Transverse colon (tissue), 4 donors: ENCODE measurements at regions not wholly inside any gene's neighbourhood (a gene's known extent, or its start where the extent isn't known, plus 50 kb on each side); places are given as distances from the start of the nearest gene placed in this dataset.

Experiments
- DNase-seq: peaks from one replicate; pipeline ENCODE4 v3.0.0-alpha.2; 2019
- H3K27ac ChIP-seq, 4 donors: fragments of 200-600 bp; sonication (generic); 2 replicates each; pipeline ENCODE4 v1.5.1; 2016 to 2018; ENCODE audit warnings: inconsistent platforms in 4 of 4
- H3K27me3 ChIP-seq: fragments of 200-600 bp; sonication (generic); 2 replicates; pipeline ENCODE4 v1.5.1; 2017; ENCODE audit warnings: inconsistent platforms
- H3K36me3 ChIP-seq, 4 donors: fragments of 200-600 bp; sonication (generic); 2 replicates each; pipeline ENCODE4 v1.5.1; 2017 to 2019; ENCODE audit warnings: inconsistent platforms in 4 of 4
- H3K4me1 ChIP-seq, 4 donors: fragments of 200-600 bp; sonication (generic); 2 replicates each; pipeline ENCODE4 v1.5.1; 2017 to 2020; ENCODE audit warnings: inconsistent platforms in 4 of 4
- H3K4me3 ChIP-seq, 4 donors: fragments of 200-600 bp; sonication (generic); 1 replicate in 1 of 4; 2 replicates in 3 of 4; pipeline versions ENCODE4 v1.5.1 to v1.6.1; 2017 to 2019; ENCODE audit warnings: inconsistent platforms in 4 of 4
- H3K9me3 ChIP-seq, 2 donors: fragments of 200-600 bp; sonication (generic); 2 replicates each; pipeline ENCODE4 v1.5.1; 2017 to 2019; ENCODE audit warnings: inconsistent platforms in 2 of 2
- CTCF ChIP-seq, 5 experiments: fragments of 200-600 bp in 3 of 5; fragments of 450-650 bp in 2 of 5; sonication (generic) in 3 of 5; IDR thresholded peaks; 1 replicate in 2 of 5; 2 replicates in 3 of 5; pipeline ENCODE4 v1.5.1; 2016 to 2017; ENCODE audit warnings: antibody characterized with exemption in 5 of 5, inconsistent platforms in 3 of 5, mild to moderate bottlenecking in 2 of 5, moderate library complexity in 1 of 5
- EP300 ChIP-seq: sonication (generic); formaldehyde crosslinking; IDR thresholded peaks from one replicate; pipeline ENCODE4 v1.6.1; 2017; ENCODE audit warnings: antibody characterized with exemption, low read depth
- POLR2A ChIP-seq: fragments of 450-650 bp; IDR thresholded peaks from one replicate; pipeline ENCODE4 v1.6.1; 2016; ENCODE audit warnings: antibody characterized with exemption, mild to moderate bottlenecking, moderate library complexity
- POLR2AphosphoS5 ChIP-seq, 3 donors: sonication (generic); formaldehyde crosslinking; IDR thresholded peaks; one replicate each; pipeline ENCODE4 v1.6.1; 2016; ENCODE audit warnings: antibody characterized with exemption in 3 of 3
- WGBS, 2 donors: methylation state at CpG; one replicate each; pipeline ENCODE4 v1.1.5; 2018; ENCODE audit warnings: low coverage in 1 of 2; 5-methylcytosine and 5-hydroxymethylcytosine counted together
- in situ Hi-C, 4 donors: fragments of 200-750 bp; cut with MboI; loops; one replicate each; pipeline versions ENCODE4 v1.15.0 to v1.15.1; 2017; ENCODE audit warnings: low sequenced_read_pairs in 3 of 4, low pct_ligation_motif_present in 1 of 4, low pct_unique_long_range_greater_than_20kb in 1 of 4
- intact Hi-C: fragments of 100-400 bp; cut with DNase I; formaldehyde crosslinking; loops from one replicate; pipeline ENCODE4 v1.15.1; 2023; ENCODE audit warnings: low total_unique reads

GRCh38 chr5:158340608-158341007 is 481.7 kb upstream of the CLINT1 start:
- Histone ChIP-seq H3K9me3 (no peaks in the 10 kb centered on the region), H3K27ac (no peak overlapping the region), H3K27me3 (no peaks in the 10 kb centered on the region), H3K4me1 (no peaks in the 10 kb centered on the region), H3K4me3 (no peak overlapping the region), H3K36me3 (no peaks in the 10 kb centered on the region)
- TF ChIP-seq POLR2AphosphoS5 (IDR thresholded peaks at IDR 0.05) (no peak), CTCF (IDR thresholded peaks at IDR 0.05) (no peak), POLR2A (no peak)
- intact Hi-C loops, result no loop called here
- no peak for DNase-seq
- 46 to 71% methylated on average over 1 of the region's 1 CpG for WGBS, 2 donors
- in situ Hi-C loops, result no loop called here

- no peaks in the 10 kb centered on the region for H3K27me3 ChIP-seq
- intact Hi-C loops (no loop called here), in situ Hi-C loops (no loop called here)
- no peaks in the 10 kb centered on the region for H3K36me3 ChIP-seq
- H3K4me1 ChIP-seq, result no peaks in the 10 kb centered on the region
- TF ChIP-seq CTCF (IDR thresholded peaks at IDR 0.05) (no peak), EP300 (no peak), POLR2A (no peak), POLR2AphosphoS5 (IDR thresholded peaks at IDR 0.05) (no peak)
- DNase-seq, result no peak
- no peak overlapping the region for H3K27ac ChIP-seq
- H3K4me3 ChIP-seq, result no peak overlapping the region
- H3K9me3 ChIP-seq, result peaks cover 0 to 10% of the 10 kb centered on the region in 2 donors
- WGBS, 2 donors, result 78 to 80% methylated on average over 1 of the region's 1 CpG
Measured at GRCh38 chr5:158326256-158326655, 467.3 kb upstream of the CLINT1 start.

- intact Hi-C loops, result no loop called here
- H3K4me3 ChIP-seq, result no peak overlapping the region
- no peak overlapping the region for H3K27ac ChIP-seq
- no peaks in the 10 kb centered on the region for H3K27me3 ChIP-seq
- no peaks in the 10 kb centered on the region for H3K9me3 ChIP-seq
- no peak for DNase-seq
- in situ Hi-C loops, result no loop called here
- WGBS, 2 donors, result 98 to 100% methylated on average over 1 to 3 of the region's 3 CpGs
- TF ChIP-seq EP300, result no peak
- TF ChIP-seq POLR2A, result no peak
- TF ChIP-seq POLR2AphosphoS5 (IDR thresholded peaks at IDR 0.05), result no peak
- H3K36me3 ChIP-seq, result no peaks in the 10 kb centered on the region
- H3K4me1 ChIP-seq, result peaks cover 0 to 10% (median 0%) of the 10 kb centered on the region in 4 donors
Measured at GRCh38 chr5:158324236-158324635, 465.3 kb upstream of the CLINT1 start.

GRCh38 chr5:158322620-158323019 is 463.7 kb upstream of the CLINT1 start:
- Histone ChIP-seq H3K36me3 (no peaks in the 10 kb centered on the region), H3K27me3 (no peaks in the 10 kb centered on the region), H3K9me3 (no peaks in the 10 kb centered on the region), H3K27ac (no peak overlapping the region), H3K4me1 (peaks cover 0 to 10% (median 0%) of the 10 kb centered on the region in 4 donors), H3K4me3 (no peak overlapping the region)
- DNase-seq, result no peak
- in situ Hi-C loops, result no loop called here
- no peak for TF ChIP-seq EP300
- TF ChIP-seq POLR2AphosphoS5 (IDR thresholded peaks at IDR 0.05), result no peak
- TF ChIP-seq POLR2A, result no peak
- no peak for TF ChIP-seq CTCF (IDR thresholded peaks at IDR 0.05)
- intact Hi-C loops, result no loop called here
- 60 to 72% methylated on average over 1 of the region's 1 CpG for WGBS, 2 donors

GRCh38 chr5:158320934-158321333 is 462.0 kb upstream of the CLINT1 start:
- no peak overlapping the region for H3K4me3 ChIP-seq
- WGBS, 2 donors, result 62 to 84% methylated on average over 3 to 5 of the region's 5 CpGs
- no peaks in the 10 kb centered on the region for H3K9me3 ChIP-seq
- no peaks in the 10 kb centered on the region for H3K27me3 ChIP-seq
- intact Hi-C loops (no loop called here), in situ Hi-C loops (no loop called here)
- peaks cover 0 to 10% (median 0%) of the 10 kb centered on the region in 4 donors for H3K4me1 ChIP-seq
- H3K27ac ChIP-seq, result no peak overlapping the region
- DNase-seq, result no peak
- no peak for TF ChIP-seq EP300
- TF ChIP-seq CTCF (IDR thresholded peaks at IDR 0.05), result no peak
- TF ChIP-seq POLR2A, result no peak
- TF ChIP-seq POLR2AphosphoS5 (IDR thresholded peaks at IDR 0.05), result no peak
- no peaks in the 10 kb centered on the region for H3K36me3 ChIP-seq
